ENCODE measurements at regions not wholly inside any gene's neighbourhood (a gene's known extent, or its start where the extent isn't known, plus 50 kb on each side); places are given as distances from the start of the nearest gene placed in this dataset.

- H3K27me3 Mint-ChIP-seq: peaks cover 32% of the 10 kb centered on the region
- H3K36me3 Mint-ChIP-seq: no peaks in the 10 kb centered on the region
- no peak overlapping the region for H3K4me3 Mint-ChIP-seq
- DNase-seq (ENCODE audit: extremely low spot score, unreplicated experiment): no peak
- no peaks in the 10 kb centered on the region for H3K4me1 Mint-ChIP-seq (ENCODE audit: unreplicated experiment)
- H3K27ac Mint-ChIP-seq: no peak overlapping the region
- no peak for TF ChIP-seq CTCF (conservative IDR thresholded peaks at IDR 0.05)
- peaks cover 4% of the 10 kb centered on the region for H3K9me3 Mint-ChIP-seq
Observed at GRCh38 chr5:66329078-66329477, 185.0 kb downstream of the SREK1 start.

- H3K36me3 Mint-ChIP-seq: no peaks in the 10 kb centered on the region
- no peak overlapping the region for H3K27ac Mint-ChIP-seq
Observed at GRCh38 chr5:66333192-66333591, 189.1 kb downstream of the SREK1 start.

GRCh38 chr5:66337626-66338226, 193.6 kb downstream of the SREK1 start:
- no peak for DNase-seq (ENCODE audit: extremely low spot score, unreplicated experiment)
- Mint-ChIP-seq H3K27ac (no peak overlapping the region), H3K4me3 (no peak overlapping the region), H3K27me3 (peaks cover 33% of the 10 kb centered on the region), H3K9me3 (no peaks in the 10 kb centered on the region), H3K4me1 (ENCODE audit: unreplicated experiment) (peaks cover 19% of the 10 kb centered on the region), H3K36me3 (no peaks in the 10 kb centered on the region)
- TF ChIP-seq CTCF (conservative IDR thresholded peaks at IDR 0.05): no peak

More at GRCh38 chr5:66333192-66333591, 189.1 kb downstream of the SREK1 start:
- Mint-ChIP-seq H3K9me3 (peaks cover 4% of the 10 kb centered on the region), H3K27me3 (peaks cover 35% of the 10 kb centered on the region), H3K4me3 (no peak overlapping the region), H3K4me1 (ENCODE audit: unreplicated experiment) (peaks cover 17% of the 10 kb centered on the region)
- TF ChIP-seq CTCF (conservative IDR thresholded peaks at IDR 0.05): no peak
- DNase-seq (ENCODE audit: extremely low spot score, unreplicated experiment): no peak

GRCh38 chr5:66338828-66339227, 194.7 kb downstream of the SREK1 start:
- Mint-ChIP-seq H3K36me3 (no peaks in the 10 kb centered on the region), H3K27ac (no peak overlapping the region), H3K4me1 (ENCODE audit: unreplicated experiment) (peaks cover 19% of the 10 kb centered on the region), H3K4me3 (no peak overlapping the region), H3K27me3 (peaks cover 29% of the 10 kb centered on the region), H3K9me3 (no peaks in the 10 kb centered on the region)
- no peak for DNase-seq (ENCODE audit: extremely low spot score, unreplicated experiment)
- no peak for TF ChIP-seq CTCF (conservative IDR thresholded peaks at IDR 0.05)

GRCh38 chr5:66339896-66340295, 195.8 kb downstream of the SREK1 start:
- Mint-ChIP-seq H3K27ac (no peak overlapping the region), H3K9me3 (no peaks in the 10 kb centered on the region), H3K4me1 (ENCODE audit: unreplicated experiment) (peaks cover 19% of the 10 kb centered on the region), H3K36me3 (no peaks in the 10 kb centered on the region), H3K4me3 (no peak overlapping the region), H3K27me3 (peaks cover 24% of the 10 kb centered on the region)
- no peak for TF ChIP-seq CTCF (conservative IDR thresholded peaks at IDR 0.05)
- DNase-seq (ENCODE audit: extremely low spot score, unreplicated experiment): no peak

GRCh38 chr5:66340786-66341185, 196.7 kb downstream of the SREK1 start:
- Mint-ChIP-seq H3K4me1 (ENCODE audit: unreplicated experiment) (peaks cover 19% of the 10 kb centered on the region), H3K27ac (no peak overlapping the region), H3K36me3 (no peaks in the 10 kb centered on the region), H3K27me3 (peaks cover 23% of the 10 kb centered on the region), H3K9me3 (no peaks in the 10 kb centered on the region), H3K4me3 (no peak overlapping the region)
- no peak for DNase-seq (ENCODE audit: extremely low spot score, unreplicated experiment)
- no peak for TF ChIP-seq CTCF (conservative IDR thresholded peaks at IDR 0.05)
